ENCODE measurements at regions not wholly inside any gene's neighbourhood (a gene's known extent, or its start where the extent isn't known, plus 50 kb on each side); places are given as distances from the start of the nearest gene placed in this dataset.

GRCh38 chr3:174377684-174378083 lies 481.4 kb upstream of the NAALADL2 start:
- TF ChIP-seq TBP (IDR thresholded peaks at IDR 0.05; ENCODE audit: low read depth, low read length) = no peak
- TF ChIP-seq, protein P1, sequence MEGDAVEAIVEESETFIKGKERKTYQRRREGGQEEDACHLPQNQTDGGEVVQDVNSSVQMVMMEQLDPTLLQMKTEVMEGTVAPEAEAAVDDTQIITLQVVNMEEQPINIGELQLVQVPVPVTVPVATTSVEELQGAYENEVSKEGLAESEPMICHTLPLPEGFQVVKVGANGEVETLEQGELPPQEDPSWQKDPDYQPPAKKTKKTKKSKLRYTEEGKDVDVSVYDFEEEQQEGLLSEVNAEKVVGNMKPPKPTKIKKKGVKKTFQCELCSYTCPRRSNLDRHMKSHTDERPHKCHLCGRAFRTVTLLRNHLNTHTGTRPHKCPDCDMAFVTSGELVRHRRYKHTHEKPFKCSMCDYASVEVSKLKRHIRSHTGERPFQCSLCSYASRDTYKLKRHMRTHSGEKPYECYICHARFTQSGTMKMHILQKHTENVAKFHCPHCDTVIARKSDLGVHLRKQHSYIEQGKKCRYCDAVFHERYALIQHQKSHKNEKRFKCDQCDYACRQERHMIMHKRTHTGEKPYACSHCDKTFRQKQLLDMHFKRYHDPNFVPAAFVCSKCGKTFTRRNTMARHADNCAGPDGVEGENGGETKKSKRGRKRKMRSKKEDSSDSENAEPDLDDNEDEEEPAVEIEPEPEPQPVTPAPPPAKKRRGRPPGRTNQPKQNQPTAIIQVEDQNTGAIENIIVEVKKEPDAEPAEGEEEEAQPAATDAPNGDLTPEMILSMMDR (IDR thresholded peaks at IDR 0.05; ENCODE audit: control extremely low read depth in 1 of 3, insufficient read depth in 1 of 3, low read depth in 1 of 3, low read length in 3 of 3) = no peak
- no peak for TF ChIP-seq POLR2AphosphoS5 (IDR thresholded peaks at IDR 0.05; ENCODE audit: low read depth, low read length)
- no peak for TF ChIP-seq TAF7 (optimal IDR thresholded peaks at IDR 0.05; ENCODE audit: borderline replicate concordance, low read depth, low read length)
- TF ChIP-seq EZH2 (IDR thresholded peaks at IDR 0.05; ENCODE audit: low read depth, low read length, severe bottlenecking) = no peak
- no peak for TF ChIP-seq POLR2A (IDR thresholded peaks at IDR 0.05; ENCODE audit: control extremely low read depth in 1 of 2, low read depth in 2 of 2, low read length in 2 of 2)
- TF ChIP-seq YY1 (IDR thresholded peaks at IDR 0.05; ENCODE audit: low read depth, low read length) = no peak
- TF ChIP-seq RFX5 (IDR thresholded peaks at IDR 0.05; ENCODE audit: borderline replicate concordance, low read depth, low read length) = no peak
